Left ventricle myocardium inferior (tissue), 1 donor: ENCODE measurements at regions not wholly inside any gene's neighbourhood (a gene's known extent, or its start where the extent isn't known, plus 50 kb on each side); places are given as distances from the start of the nearest gene placed in this dataset.

Experiments
- DNase-seq: peaks from one replicate; pipeline ENCODE4 v3.0.0-alpha.2; 2020
- H3K27ac ChIP-seq: fragments of 200-600 bp; replicated peaks from 2 replicates; pipeline ENCODE4 v1.8.0; 2021
- H3K27me3 ChIP-seq: fragments of 200-600 bp; 2 replicates; pipeline ENCODE4 v1.8.0; 2021; ENCODE audit warnings: low read depth
- H3K36me3 ChIP-seq: fragments of 200-600 bp; 2 replicates; pipeline ENCODE4 v1.8.0; 2021
- H3K4me1 ChIP-seq: fragments of 200-600 bp; 2 replicates; pipeline ENCODE4 v1.8.0; 2021
- H3K4me3 ChIP-seq: fragments of 200-600 bp; 2 replicates; pipeline ENCODE4 v1.8.0; 2021; ENCODE audit warnings: mild to moderate bottlenecking, moderate library complexity
- H3K9me3 ChIP-seq: fragments of 200-600 bp; replicated peaks from 2 replicates; pipeline ENCODE4 v1.8.0; 2021
- CTCF ChIP-seq: fragments of 200-600 bp; IDR thresholded peaks from 2 replicates; pipeline ENCODE4 v1.8.0; 2021; ENCODE audit warnings: antibody characterized with exemption, mild to moderate bottlenecking, borderline replicate concordance
- intact Hi-C: fragments of 100-400 bp; cut with micrococcal nuclease; formaldehyde crosslinking; loops from one replicate; pipeline ENCODE4 v1.11.0; 2022
- donor health status: DM: no; HTN: yes; CAD: no; lungs with severe emphysema.

- intact Hi-C loops, result no loop called here
Measured at GRCh38 chr21:36642777-36643176, 56.1 kb upstream of the SIM2 start.

GRCh38 chr21:36643374-36644250 lies 55.3 kb upstream of the SIM2 start:
- no peak for DNase-seq
- no peak overlapping the region for H3K27ac ChIP-seq
- H3K4me1 ChIP-seq, result peaks cover 5% of the 10 kb centered on the region
- no peak overlapping the region for H3K4me3 ChIP-seq
- intact Hi-C loops, result no loop called here
- no peak for TF ChIP-seq CTCF
- H3K9me3 ChIP-seq, result no peaks in the 10 kb centered on the region
- peaks cover 48% of the 10 kb centered on the region for H3K27me3 ChIP-seq
- no peaks in the 10 kb centered on the region for H3K36me3 ChIP-seq

More at GRCh38 chr21:36642777-36643176, 56.1 kb upstream of the SIM2 start:
- DNase-seq, result no peak
- Histone ChIP-seq H3K9me3 (no peaks in the 10 kb centered on the region), H3K4me1 (peaks cover 5% of the 10 kb centered on the region), H3K36me3 (no peaks in the 10 kb centered on the region), H3K4me3 (no peak overlapping the region), H3K27ac (no peak overlapping the region), H3K27me3 (peaks cover 46% of the 10 kb centered on the region)
- TF ChIP-seq CTCF, result no peak

GRCh38 chr21:36646011-36646410 lies 52.9 kb upstream of the SIM2 start:
- H3K27ac ChIP-seq, result no peak overlapping the region
- no peaks in the 10 kb centered on the region for H3K9me3 ChIP-seq
- H3K4me1 ChIP-seq, result no peaks in the 10 kb centered on the region
- no peak for DNase-seq
- H3K4me3 ChIP-seq, result no peak overlapping the region
- no peaks in the 10 kb centered on the region for H3K36me3 ChIP-seq
- intact Hi-C loops, result no loop called here
- no peak for TF ChIP-seq CTCF
- H3K27me3 ChIP-seq, result peaks cover 40% of the 10 kb centered on the region

- intact Hi-C loops, result no loop called here
- Histone ChIP-seq H3K4me3 (no peak overlapping the region), H3K4me1 (no peaks in the 10 kb centered on the region), H3K27me3 (peaks cover 36% of the 10 kb centered on the region), H3K9me3 (no peaks in the 10 kb centered on the region), H3K36me3 (no peaks in the 10 kb centered on the region), H3K27ac (no peak overlapping the region)
- TF ChIP-seq CTCF, result no peak
- no peak for DNase-seq
Measured at GRCh38 chr21:36646645-36647044, 52.3 kb upstream of the SIM2 start.

DNA sequence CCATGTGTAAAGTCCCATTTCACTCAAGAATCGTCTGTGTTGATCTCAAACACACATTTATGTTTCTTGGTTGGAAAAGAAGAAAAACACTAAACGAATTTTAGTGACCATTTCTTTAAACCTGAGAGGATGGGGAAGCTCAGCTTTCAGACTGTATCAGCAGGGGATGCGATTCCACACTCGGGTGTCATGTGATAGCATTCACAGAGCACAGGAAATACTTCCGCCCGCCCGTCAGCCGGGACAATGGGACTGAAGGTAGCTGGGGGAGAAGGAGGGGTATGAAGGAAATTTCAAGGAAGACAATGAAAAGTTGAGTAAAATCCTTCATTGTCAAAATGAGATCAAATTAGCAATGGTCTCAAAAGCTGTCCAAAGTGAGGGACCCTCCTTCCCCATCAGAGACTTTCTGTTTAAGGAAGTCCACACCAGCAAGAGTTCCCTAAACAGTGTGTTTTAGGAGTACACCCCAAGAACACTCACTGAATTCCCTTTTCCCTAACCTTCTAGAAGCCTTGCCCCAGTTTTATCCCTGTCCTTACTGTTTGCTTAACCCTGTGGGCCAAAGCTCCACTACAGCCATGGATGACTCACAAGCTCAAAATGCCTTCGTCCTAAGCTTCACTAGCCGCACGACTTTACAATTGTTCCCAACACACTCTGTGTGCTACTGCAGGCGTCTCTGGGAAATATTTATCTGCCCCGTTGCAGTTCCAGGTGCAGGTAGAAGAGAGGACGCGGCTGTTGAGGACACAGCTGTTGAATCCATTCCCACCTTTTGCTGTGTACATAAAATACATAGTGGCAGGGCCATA lies 51.4 kb upstream of the SIM2 start:
- intact Hi-C loops, result no loop called here
- no peak for DNase-seq
- H3K27me3 ChIP-seq, result peaks cover 35% of the 10 kb centered on the region
- no peaks in the 10 kb centered on the region for H3K36me3 ChIP-seq
- no peak overlapping the region for H3K27ac ChIP-seq
- no peak for TF ChIP-seq CTCF
- no peak overlapping the region for H3K4me3 ChIP-seq
- no peaks in the 10 kb centered on the region for H3K4me1 ChIP-seq
- no peaks in the 10 kb centered on the region for H3K9me3 ChIP-seq
